ENCODE measurements at regions not wholly inside any gene's neighbourhood (a gene's known extent, or its start where the extent isn't known, plus 50 kb on each side); places are given as distances from the start of the nearest gene placed in this dataset.

- no peak for DNase-seq (ENCODE audit: extremely low spot score)
- TF ChIP-seq FOXK2 (IDR thresholded peaks at IDR 0.05) (no peak), BHLHE40 (IDR thresholded peaks at IDR 0.05; ENCODE audit: borderline replicate concordance) (no peak), PKNOX1 (IDR thresholded peaks at IDR 0.05) (no peak), FOXM1 (IDR thresholded peaks at IDR 0.05; ENCODE audit: borderline replicate concordance) (no peak), L3MBTL2 (conservative IDR thresholded peaks at IDR 0.05) (no peak), ARNT (IDR thresholded peaks at IDR 0.05) (no peak), TARDBP (IDR thresholded peaks at IDR 0.05) (no peak)
- POLR2A ChIA-PET = no interaction called here
- CTCF ChIA-PET = no interaction called here
These were observed 58.3 kb downstream of the TMEM174 start for GRCh38 chr5:73231246-73231778.

GRCh38 chr5:73230264-73231245, 57.6 kb downstream of the TMEM174 start:
- TF ChIP-seq CTBP1 (IDR thresholded peaks at IDR 0.05; ENCODE audit: borderline replicate concordance) (no peak), HDGF (IDR thresholded peaks at IDR 0.05; ENCODE audit: borderline replicate concordance) (no peak), FOXK2 (IDR thresholded peaks at IDR 0.05) (no peak), TARDBP (IDR thresholded peaks at IDR 0.05) (no peak), PKNOX1 (IDR thresholded peaks at IDR 0.05) (no peak), ARNT (IDR thresholded peaks at IDR 0.05) (no peak), ZNF384 (IDR thresholded peaks at IDR 0.05) (no peak), LEF1 (IDR thresholded peaks at IDR 0.05; ENCODE audit: borderline replicate concordance) (no peak), SUZ12 (IDR thresholded peaks at IDR 0.05) (no peak), ELF4 (IDR thresholded peaks at IDR 0.05) (no peak), NFRKB (IDR thresholded peaks at IDR 0.05) (no peak), SP1 (IDR thresholded peaks at IDR 0.05) (no peak)
- no peak for DNase-seq (ENCODE audit: extremely low spot score)
- POLR2A ChIA-PET = no interaction called here
- CTCF ChIA-PET = interaction anchor here (0.6 to 1.4 kb wide), 2 partner anchors 14 to 105 kb away, joined by 3 read pairs; no protein-coding TSS in a partner anchor

- TF ChIP-seq FOXM1 (IDR thresholded peaks at IDR 0.05; ENCODE audit: borderline replicate concordance) = no peak
- no peak for TF ChIP-seq CTBP1 (IDR thresholded peaks at IDR 0.05; ENCODE audit: borderline replicate concordance)
- TF ChIP-seq SUZ12 (IDR thresholded peaks at IDR 0.05) = no peak
- TF ChIP-seq BHLHE40 (IDR thresholded peaks at IDR 0.05; ENCODE audit: borderline replicate concordance) = no peak
- no peak for TF ChIP-seq LEF1 (IDR thresholded peaks at IDR 0.05; ENCODE audit: borderline replicate concordance)
- TF ChIP-seq FOXA1 (IDR thresholded peaks at IDR 0.05) = no peak
- no peak for TF ChIP-seq FOXK2 (IDR thresholded peaks at IDR 0.05)
- TF ChIP-seq PKNOX1 (IDR thresholded peaks at IDR 0.05) = no peak
- no peak for TF ChIP-seq ARNT (IDR thresholded peaks at IDR 0.05)
- no peak for TF ChIP-seq SP1 (IDR thresholded peaks at IDR 0.05)
- no peak for TF ChIP-seq L3MBTL2 (conservative IDR thresholded peaks at IDR 0.05)
- TF ChIP-seq TARDBP (IDR thresholded peaks at IDR 0.05) = no peak
- no peak for TF ChIP-seq HDGF (IDR thresholded peaks at IDR 0.05; ENCODE audit: borderline replicate concordance)
- TF ChIP-seq ZNF384 (IDR thresholded peaks at IDR 0.05) = no peak
- no peak for TF ChIP-seq NFRKB (IDR thresholded peaks at IDR 0.05)
- ChIA-PET CTCF (interaction anchor here (1.4 kb wide), 1 partner anchor 13 kb away, joined by 3 read pairs; no protein-coding TSS in a partner anchor), POLR2A (no interaction called here)
- DNase-seq (ENCODE audit: extremely low spot score) = no peak
These were observed 56.3 kb downstream of the TMEM174 start for GRCh38 chr5:73229271-73229670.

- CTCF ChIA-PET = no interaction called here
- no peak for DNase-seq (ENCODE audit: extremely low spot score)
- TF ChIP-seq FOXA1 (IDR thresholded peaks at IDR 0.05) (no peak), ARNT (IDR thresholded peaks at IDR 0.05) (no peak), NFRKB (IDR thresholded peaks at IDR 0.05) (no peak), CTBP1 (IDR thresholded peaks at IDR 0.05; ENCODE audit: borderline replicate concordance) (no peak), HDGF (IDR thresholded peaks at IDR 0.05; ENCODE audit: borderline replicate concordance) (no peak), TARDBP (IDR thresholded peaks at IDR 0.05) (no peak), LEF1 (IDR thresholded peaks at IDR 0.05; ENCODE audit: borderline replicate concordance) (no peak), ZNF384 (IDR thresholded peaks at IDR 0.05) (no peak), PKNOX1 (IDR thresholded peaks at IDR 0.05) (no peak), FOXK2 (IDR thresholded peaks at IDR 0.05) (no peak), SP1 (IDR thresholded peaks at IDR 0.05) (no peak), FOXM1 (IDR thresholded peaks at IDR 0.05; ENCODE audit: borderline replicate concordance) (no peak), ELF4 (IDR thresholded peaks at IDR 0.05) (no peak)
- POLR2A ChIA-PET = no interaction called here
These were observed 55.1 kb downstream of the TMEM174 start for GRCh38 chr5:73228052-73228451.

Measured in HEK293T (cell line).